DND-41 (cell line): ENCODE measurements at regions not wholly inside any gene's neighbourhood (a gene's known extent, or its start where the extent isn't known, plus 50 kb on each side); places are given as distances from the start of the nearest gene placed in this dataset.

Experiments used
- ATAC-seq: fragments of 200-7000 bp; cut with Tn5 transposase; 3 replicates; pipeline ENCODE4 v1.9.1; 2021; ENCODE audit warnings: low read depth; ENCODE audit not compliant: insufficient read depth
- DNase-seq: peaks from one replicate; pipeline ENCODE4 v3.0.0-alpha.2; 2020
- H2AFZ ChIP-seq: 2 replicates; pipeline ENCODE4 v1.6.0; 2012; ENCODE audit warnings: low read depth, low read length
- H3K27ac ChIP-seq: 2 replicates; pipeline ENCODE4 v1.5.1; 2012; ENCODE audit warnings: low read length, inconsistent platforms
- H3K27me3 ChIP-seq: fragments of 200-600 bp; sonication (generic); 2 replicates; pipeline ENCODE4 v1.6.0; 2012; ENCODE audit warnings: low read length, mild to moderate bottlenecking, inconsistent platforms; ENCODE audit not compliant: insufficient read depth, poor library complexity
- H3K36me3 ChIP-seq: 2 replicates; pipeline ENCODE4 v1.5.1; 2012; ENCODE audit warnings: low read length, inconsistent platforms; ENCODE audit not compliant: insufficient read depth
- H3K4me1 ChIP-seq: 2 replicates; pipeline ENCODE4 v1.5.1; 2012; ENCODE audit warnings: mild to moderate bottlenecking, low read length; ENCODE audit not compliant: insufficient read depth
- H3K4me2 ChIP-seq: 2 replicates; pipeline ENCODE4 v1.6.0; 2012; ENCODE audit warnings: mild to moderate bottlenecking, moderate library complexity, low read length, inconsistent platforms; ENCODE audit not compliant: insufficient read depth
- H3K4me3 ChIP-seq, 2 experiments: fragments of 200-600 bp in 1 of 2; shearing (Covaris generic) in 1 of 2; 2 replicates each; pipeline ENCODE4 v1.5.1; 2012 to 2016; ENCODE audit warnings: inconsistent platforms in 2 of 2, low read length in 2 of 2, mild to moderate bottlenecking in 2 of 2, low read depth in 1 of 2, moderate library complexity in 1 of 2
- H3K79me2 ChIP-seq: 2 replicates; pipeline ENCODE4 v1.6.0; 2012; ENCODE audit warnings: low read length, inconsistent platforms; ENCODE audit not compliant: insufficient read depth
- H3K9ac ChIP-seq: 2 replicates; pipeline ENCODE4 v1.6.0; 2012; ENCODE audit warnings: low read depth, mild to moderate bottlenecking, inconsistent platforms, low read length, moderate library complexity
- H3K9me3 ChIP-seq: 2 replicates; pipeline ENCODE4 v1.5.1; 2012; ENCODE audit warnings: low read length, moderate library complexity, mild to moderate bottlenecking, inconsistent platforms; ENCODE audit not compliant: insufficient read depth, severe bottlenecking
- H4K20me1 ChIP-seq: 2 replicates; pipeline ENCODE4 v1.6.0; 2012; ENCODE audit warnings: low read length; ENCODE audit not compliant: insufficient read depth
- EZH2 ChIP-seq: IDR thresholded peaks from 3 replicates; pipeline ENCODE4 v1.6.1; 2012; ENCODE audit warnings: borderline replicate concordance, low read depth, mild to moderate bottlenecking, moderate library complexity, low read length, inconsistent platforms; ENCODE audit not compliant: severe bottlenecking
- TF ChIP-seq, protein P1 (sequence below): IDR thresholded peaks from 2 replicates; pipeline ENCODE4 v1.5.1; 2012; ENCODE audit warnings: borderline replicate concordance, low read length, moderate library complexity, mild to moderate bottlenecking; ENCODE audit not compliant: poor library complexity, severe bottlenecking; ENCODE audit errors: extremely low read depth

DNA sequence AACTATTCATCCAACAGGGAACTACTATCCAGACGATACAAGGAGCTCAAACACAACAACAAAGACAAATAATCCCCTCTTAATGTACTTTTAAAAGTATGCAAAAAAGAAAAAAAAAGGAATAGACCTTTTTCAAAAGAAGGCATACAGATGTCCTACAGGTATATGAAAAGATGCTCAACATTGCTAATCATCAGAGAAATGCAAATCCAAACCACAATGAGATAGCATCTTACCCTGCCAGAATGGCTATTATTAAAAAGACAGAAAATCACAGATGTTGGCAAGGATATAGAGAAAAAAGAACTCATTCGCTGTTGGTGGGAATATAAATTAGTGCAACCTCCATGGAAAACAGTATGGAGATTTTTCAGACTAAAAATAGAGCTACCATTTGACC lies 67.1 kb upstream of the ENPP6 start:
- Histone ChIP-seq H3K27me3 (peaks cover 6% of the 10 kb centered on the region), H3K9ac (no peak overlapping the region), H3K4me2 (no peak overlapping the region), H2AFZ (no peak overlapping the region), H3K36me3 (no peaks in the 10 kb centered on the region), H3K4me3 (no peak overlapping the region), H3K4me1 (no peaks in the 10 kb centered on the region), H4K20me1 (no peaks in the 10 kb centered on the region), H3K79me2 (no peaks in the 10 kb centered on the region), H3K9me3 (no peaks in the 10 kb centered on the region), H3K27ac (no peak overlapping the region)
- TF ChIP-seq, protein P1, sequence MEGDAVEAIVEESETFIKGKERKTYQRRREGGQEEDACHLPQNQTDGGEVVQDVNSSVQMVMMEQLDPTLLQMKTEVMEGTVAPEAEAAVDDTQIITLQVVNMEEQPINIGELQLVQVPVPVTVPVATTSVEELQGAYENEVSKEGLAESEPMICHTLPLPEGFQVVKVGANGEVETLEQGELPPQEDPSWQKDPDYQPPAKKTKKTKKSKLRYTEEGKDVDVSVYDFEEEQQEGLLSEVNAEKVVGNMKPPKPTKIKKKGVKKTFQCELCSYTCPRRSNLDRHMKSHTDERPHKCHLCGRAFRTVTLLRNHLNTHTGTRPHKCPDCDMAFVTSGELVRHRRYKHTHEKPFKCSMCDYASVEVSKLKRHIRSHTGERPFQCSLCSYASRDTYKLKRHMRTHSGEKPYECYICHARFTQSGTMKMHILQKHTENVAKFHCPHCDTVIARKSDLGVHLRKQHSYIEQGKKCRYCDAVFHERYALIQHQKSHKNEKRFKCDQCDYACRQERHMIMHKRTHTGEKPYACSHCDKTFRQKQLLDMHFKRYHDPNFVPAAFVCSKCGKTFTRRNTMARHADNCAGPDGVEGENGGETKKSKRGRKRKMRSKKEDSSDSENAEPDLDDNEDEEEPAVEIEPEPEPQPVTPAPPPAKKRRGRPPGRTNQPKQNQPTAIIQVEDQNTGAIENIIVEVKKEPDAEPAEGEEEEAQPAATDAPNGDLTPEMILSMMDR, result no peak
- TF ChIP-seq EZH2, result no peak
- ATAC-seq (no peak), DNase-seq (no peak)

DNA sequence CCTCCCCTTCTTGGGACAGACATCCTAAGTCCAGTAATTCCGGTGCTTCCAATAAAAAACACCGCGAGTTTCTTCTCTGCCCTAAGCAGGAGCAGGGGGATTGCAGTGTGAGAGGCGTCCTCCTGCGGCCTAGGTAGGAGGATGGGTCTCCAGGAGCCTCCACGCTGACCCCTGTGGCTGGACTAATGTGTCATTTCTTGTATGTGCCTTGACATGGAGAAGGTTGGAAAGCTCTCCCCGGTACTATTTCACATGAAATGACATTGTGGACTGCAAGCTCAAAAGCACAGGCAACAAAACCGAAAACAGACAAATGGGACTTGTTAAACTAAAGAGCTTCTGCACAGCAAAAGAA lies 66.6 kb upstream of the ENPP6 start:
- Histone ChIP-seq H3K4me2 (no peak overlapping the region), H3K4me1 (no peaks in the 10 kb centered on the region), H3K27ac (no peak overlapping the region), H2AFZ (no peak overlapping the region), H3K9me3 (no peaks in the 10 kb centered on the region), H3K27me3 (peaks cover 6% of the 10 kb centered on the region), H4K20me1 (no peaks in the 10 kb centered on the region), H3K36me3 (no peaks in the 10 kb centered on the region), H3K9ac (no peak overlapping the region), H3K4me3 (no peak overlapping the region), H3K79me2 (no peaks in the 10 kb centered on the region)
- no peak for DNase-seq
- no peak for ATAC-seq
- TF ChIP-seq, protein P1, result no peak
- TF ChIP-seq EZH2, result no peak

DNA sequence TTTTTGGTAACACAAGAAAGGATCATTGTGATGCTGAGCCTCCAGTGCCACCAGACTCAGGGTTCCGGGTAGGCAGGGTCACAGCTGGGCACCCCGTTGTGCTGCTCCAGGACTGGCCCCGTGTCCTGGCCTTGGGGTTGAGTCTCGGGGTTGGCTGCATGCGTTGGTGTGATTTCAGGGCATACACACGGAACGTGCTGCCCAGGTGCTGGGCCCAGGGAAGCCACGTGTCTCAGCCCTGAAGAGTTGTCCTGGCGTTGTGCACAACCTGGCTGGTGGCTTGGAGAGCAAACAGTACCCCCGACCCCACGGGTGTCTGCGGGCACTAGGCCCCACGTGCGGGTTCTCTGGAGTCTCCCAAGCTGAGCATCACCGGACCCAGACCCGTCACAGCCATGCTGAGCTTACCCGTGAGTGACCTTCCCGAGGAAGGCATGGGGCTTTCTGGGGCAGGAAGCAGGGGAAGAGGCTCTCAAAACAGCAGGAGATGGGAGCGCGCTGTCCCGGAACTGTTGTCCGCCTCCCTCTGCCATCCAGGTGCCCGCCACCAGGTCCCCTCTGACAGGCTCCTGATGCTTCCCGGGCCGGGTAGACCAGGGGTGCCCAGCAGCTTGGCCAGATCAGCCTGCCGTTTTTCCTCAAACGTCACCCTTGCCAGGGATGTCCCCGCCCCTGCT lies 66.1 kb upstream of the ENPP6 start:
- H3K27me3 ChIP-seq, result peaks cover 6% of the 10 kb centered on the region
- no peaks in the 10 kb centered on the region for H3K36me3 ChIP-seq
- no peak overlapping the region for H3K27ac ChIP-seq
- H4K20me1 ChIP-seq, result no peaks in the 10 kb centered on the region
- H2AFZ ChIP-seq, result no peak overlapping the region
- no peak overlapping the region for H3K4me3 ChIP-seq
- H3K4me2 ChIP-seq, result no peak overlapping the region
- H3K9ac ChIP-seq, result no peak overlapping the region
- ATAC-seq, result no peak
- no peak for TF ChIP-seq EZH2
- TF ChIP-seq, protein P1, result no peak
- no peaks in the 10 kb centered on the region for H3K9me3 ChIP-seq
- DNase-seq, result no peak
- H3K79me2 ChIP-seq, result no peaks in the 10 kb centered on the region
- H3K4me1 ChIP-seq, result no peaks in the 10 kb centered on the region
